ENCODE measurements at regions not wholly inside any gene's neighbourhood (a gene's known extent, or its start where the extent isn't known, plus 50 kb on each side); places are given as distances from the start of the nearest gene placed in this dataset.
"Not testable (repeated sequence)": the region's sequence is repeated elsewhere in the genome, so short reads cannot be mapped to it uniquely, and the experiment has no call there.

- Mint-ChIP-seq H3K4me1 (no peaks in the 10 kb centered on the region), H3K4me3 (no peak overlapping the region), H3K9me3 (peaks cover 10% of the 10 kb centered on the region), H3K27ac (no peak overlapping the region), H3K36me3 (no peaks in the 10 kb centered on the region)
- DNase-seq (ENCODE audit: low spot score in 2 of 2), result no peak
- ATAC-seq, result no peak
These were observed 178.7 kb downstream of the RBM46 start for GRCh38 chr4:154959756-154960155.

- Mint-ChIP-seq H3K4me3 (no peak overlapping the region), H3K36me3 (no peaks in the 10 kb centered on the region), H3K4me1 (no peaks in the 10 kb centered on the region), H3K9me3 (peaks cover 7% of the 10 kb centered on the region), H3K27ac (no peak overlapping the region)
- ATAC-seq (no peak), DNase-seq (ENCODE audit: low spot score in 2 of 2) (no peak)
These were observed 179.4 kb downstream of the RBM46 start for GRCh38 chr4:154960476-154960875.

- Mint-ChIP-seq H3K4me1 (no peaks in the 10 kb centered on the region), H3K36me3 (no peaks in the 10 kb centered on the region), H3K9me3 (peaks cover 7% of the 10 kb centered on the region), H3K4me3 (no peak overlapping the region), H3K27ac (no peak overlapping the region)
- no peak for DNase-seq (ENCODE audit: low spot score in 2 of 2)
- peak; percentile 26 for ATAC-seq
These were observed 180.2 kb downstream of the RBM46 start for GRCh38 chr4:154961263-154961662.

- Mint-ChIP-seq H3K27ac (no peak overlapping the region), H3K36me3 (no peaks in the 10 kb centered on the region), H3K9me3 (peaks cover 6% of the 10 kb centered on the region), H3K4me3 (no peak overlapping the region), H3K4me1 (no peaks in the 10 kb centered on the region)
- DNase-seq (ENCODE audit: low spot score in 2 of 2) (no peak), ATAC-seq (no peak)
These were observed 192.4 kb downstream of the RBM46 start for GRCh38 chr4:154973244-154974035.

GRCh38 chr4:154977228-154977627 is 196.2 kb downstream of the RBM46 start:
- Mint-ChIP-seq H3K36me3 (no peaks in the 10 kb centered on the region), H3K9me3 (peaks cover 2% of the 10 kb centered on the region), H3K4me3 (no peak overlapping the region), H3K4me1 (no peaks in the 10 kb centered on the region), H3K27ac (no peak overlapping the region)
- ATAC-seq (no peak), DNase-seq (ENCODE audit: low spot score in 2 of 2) (no peak)

- DNase-seq (ENCODE audit: low spot score in 2 of 2), result peak in 1 of 2 donors; percentile 53
These were observed 201.3 kb downstream of the RBM46 start for GRCh38 chr4:154982187-154983047.

GRCh38 chr4:154983714-154984113 is 202.6 kb downstream of the RBM46 start:
- ATAC-seq (no peak), DNase-seq (ENCODE audit: low spot score in 2 of 2) (no peak)
- H3K4me1 Mint-ChIP-seq, result no peaks in the 10 kb centered on the region
- no peak overlapping the region for H3K4me3 Mint-ChIP-seq
- H3K36me3 Mint-ChIP-seq, result no peaks in the 10 kb centered on the region
- peaks cover 2% of the 10 kb centered on the region for H3K9me3 Mint-ChIP-seq
- H3K27ac Mint-ChIP-seq, result no peak overlapping the region

More at GRCh38 chr4:154982187-154983047, 201.3 kb downstream of the RBM46 start:
- Mint-ChIP-seq H3K9me3 (no peaks in the 10 kb centered on the region), H3K4me3 (no peak overlapping the region), H3K36me3 (no peaks in the 10 kb centered on the region), H3K27ac (no peak overlapping the region), H3K4me1 (no peaks in the 10 kb centered on the region)
- peak; percentile 66 for ATAC-seq

GRCh38 chr4:154984148-154984547 is 203.1 kb downstream of the RBM46 start:
- DNase-seq (ENCODE audit: low spot score in 2 of 2), result no peak
- ATAC-seq, result no peak
- H3K4me3 Mint-ChIP-seq, result no peak overlapping the region
- peaks cover 2% of the 10 kb centered on the region for H3K9me3 Mint-ChIP-seq
- H3K36me3 Mint-ChIP-seq, result no peaks in the 10 kb centered on the region
- H3K4me1 Mint-ChIP-seq, result no peaks in the 10 kb centered on the region
- H3K27ac Mint-ChIP-seq, result no peak overlapping the region

GRCh38 chr4:154984616-154985015 is 203.5 kb downstream of the RBM46 start:
- H3K4me3 Mint-ChIP-seq, result no peak overlapping the region
- DNase-seq (ENCODE audit: low spot score in 2 of 2) (no peak), ATAC-seq (no peak)
- H3K4me1 Mint-ChIP-seq, result no peaks in the 10 kb centered on the region
- H3K36me3 Mint-ChIP-seq, result no peaks in the 10 kb centered on the region
- H3K27ac Mint-ChIP-seq, result no peak overlapping the region
- H3K9me3 Mint-ChIP-seq, result peaks cover 2% of the 10 kb centered on the region

- no peaks in the 10 kb centered on the region for H3K36me3 Mint-ChIP-seq
- H3K4me3 Mint-ChIP-seq, result no peak overlapping the region
- DNase-seq (ENCODE audit: low spot score in 2 of 2) (no peak), ATAC-seq (no peak)
- H3K9me3 Mint-ChIP-seq, result peaks cover 2% of the 10 kb centered on the region
- H3K4me1 Mint-ChIP-seq, result no peaks in the 10 kb centered on the region
- H3K27ac Mint-ChIP-seq, result no peak overlapping the region
These were observed 204.6 kb downstream of the RBM46 start for GRCh38 chr4:154985673-154986072.

- Mint-ChIP-seq H3K4me3 (no peak overlapping the region), H3K9me3 (peaks cover 2% of the 10 kb centered on the region), H3K27ac (no peak overlapping the region), H3K36me3 (no peaks in the 10 kb centered on the region), H3K4me1 (no peaks in the 10 kb centered on the region)
- ATAC-seq (no peak), DNase-seq (ENCODE audit: low spot score in 2 of 2) (no peak)
These were observed 207.4 kb downstream of the RBM46 start for GRCh38 chr4:154988511-154988910.

GRCh38 chr4:154989511-154989910 is 208.4 kb downstream of the RBM46 start:
- ATAC-seq (no peak), DNase-seq (ENCODE audit: low spot score in 2 of 2) (no peak)
- Mint-ChIP-seq H3K27ac (no peak overlapping the region), H3K9me3 (peaks cover 2% of the 10 kb centered on the region), H3K4me3 (no peak overlapping the region), H3K4me1 (no peaks in the 10 kb centered on the region), H3K36me3 (no peaks in the 10 kb centered on the region)

- H3K9me3 Mint-ChIP-seq; H3K27ac Mint-ChIP-seq; DNase-seq (ENCODE audit: low spot score in 2 of 2); ATAC-seq; H3K4me1 Mint-ChIP-seq; H3K4me3 Mint-ChIP-seq; H3K36me3 Mint-ChIP-seq: not testable (repeated sequence)
These were observed 210.6 kb upstream of the NPY2R start for GRCh38 chr4:154997866-154998265.

- Mint-ChIP-seq H3K4me3 (no peak overlapping the region), H3K9me3 (peaks cover 6% of the 10 kb centered on the region), H3K36me3 (no peaks in the 10 kb centered on the region), H3K27ac (no peak overlapping the region), H3K4me1 (no peaks in the 10 kb centered on the region)
- ATAC-seq, result no peak
- no peak for DNase-seq (ENCODE audit: low spot score in 2 of 2)
These were observed 210.2 kb upstream of the NPY2R start for GRCh38 chr4:154998284-154998683.

- Mint-ChIP-seq H3K27ac (no peak overlapping the region), H3K36me3 (no peaks in the 10 kb centered on the region), H3K9me3 (peaks cover 6% of the 10 kb centered on the region)
These were observed 209.7 kb upstream of the NPY2R start for GRCh38 chr4:154998773-154999172.

More at GRCh38 chr4:154998773-154999172, 209.7 kb upstream of the NPY2R start:
- Mint-ChIP-seq H3K4me3 (no peak overlapping the region), H3K4me1 (no peaks in the 10 kb centered on the region)
- ATAC-seq (no peak), DNase-seq (ENCODE audit: low spot score in 2 of 2) (no peak)

All from stimulated activated effector memory CD8-positive, alpha-beta T cell treated with anti-CD3 and anti-CD28 coated beads, Interleukin-12 subunit alpha, Interleukin-12 subunit beta, amount 100 ng/mL, for 72 hours (primary cell).